ENCODE measurements at regions not wholly inside any gene's neighbourhood (a gene's known extent, or its start where the extent isn't known, plus 50 kb on each side); places are given as distances from the start of the nearest gene placed in this dataset.

GRCh38 chr6:14442242-14442641 is 324.7 kb downstream of the CD83 start:
- DNase-seq: no peak

- DNase-seq: no peak
These were observed 326.2 kb downstream of the CD83 start for GRCh38 chr6:14443629-14444268.

- DNase-seq: no peak
These were observed 326.9 kb downstream of the CD83 start for GRCh38 chr6:14444295-14444972.

GRCh38 chr6:14447240-14447639 is 329.7 kb downstream of the CD83 start:
- no peak for DNase-seq

- DNase-seq: no peak
These were observed 330.7 kb downstream of the CD83 start for GRCh38 chr6:14448246-14448645.

GRCh38 chr6:14450133-14450504 is 332.5 kb downstream of the CD83 start:
- DNase-seq: no peak

- no peak for DNase-seq
These were observed 333.0 kb downstream of the CD83 start for GRCh38 chr6:14450578-14450977.

GRCh38 chr6:14451594-14452374 is 334.2 kb downstream of the CD83 start:
- no peak for DNase-seq

GRCh38 chr6:14452567-14453527 is 335.3 kb downstream of the CD83 start:
- no peak for DNase-seq

- no peak for DNase-seq
These were observed 336.3 kb downstream of the CD83 start for GRCh38 chr6:14453712-14454472.

- DNase-seq: peak in 1 of 2 experiments; percentile 28
These were observed 336.9 kb downstream of the CD83 start for GRCh38 chr6:14454473-14454775.

GRCh38 chr6:14455427-14455826 is 337.9 kb downstream of the CD83 start:
- DNase-seq: no peak

- no peak for DNase-seq
These were observed 338.5 kb downstream of the CD83 start for GRCh38 chr6:14455876-14456648.

GRCh38 chr6:14456941-14457340 is 339.4 kb downstream of the CD83 start:
- no peak for DNase-seq

GRCh38 chr6:14458669-14459266 is 341.2 kb downstream of the CD83 start:
- DNase-seq: no peak

GRCh38 chr6:14459315-14459714 is 341.7 kb downstream of the CD83 start:
- DNase-seq: no peak

- DNase-seq: no peak
These were observed 343.0 kb downstream of the CD83 start for GRCh38 chr6:14460556-14460955.

- DNase-seq: no peak
These were observed 344.6 kb downstream of the CD83 start for GRCh38 chr6:14462135-14462534.

- no peak for DNase-seq
These were observed 345.0 kb downstream of the CD83 start for GRCh38 chr6:14462566-14462965.

- DNase-seq: no peak
These were observed 345.5 kb downstream of the CD83 start for GRCh38 chr6:14463110-14463509.

- no peak for DNase-seq
These were observed 346.5 kb downstream of the CD83 start for GRCh38 chr6:14464055-14464454.

Measured in NCI-H187 (cell line).